Tibial nerve (tissue), 3 donors: ENCODE measurements at regions not wholly inside any gene's neighbourhood (a gene's known extent, or its start where the extent isn't known, plus 50 kb on each side); places are given as distances from the start of the nearest gene placed in this dataset.
"Not testable (repeated sequence)": the region's sequence is repeated elsewhere in the genome, so short reads cannot be mapped to it uniquely, and the experiment has no call there.

Experiments
- POLR2A ChIP-seq, 2 donors: fragments of 450-650 bp; IDR thresholded peaks; one replicate each; pipeline ENCODE4 v1.6.1; 2017; ENCODE audit warnings: antibody characterized with exemption in 2 of 2, mild to moderate bottlenecking in 2 of 2, moderate library complexity in 2 of 2
- TF ChIP-seq, protein P1 (sequence below), 5 experiments: fragments of 200-600 bp in 3 of 5; fragments of 450-650 bp in 2 of 5; sonication (generic) in 3 of 5; IDR thresholded peaks; one replicate each; pipeline ENCODE4 v1.5.1; 2016 to 2019; ENCODE audit warnings: antibody characterized with exemption in 5 of 5, mild to moderate bottlenecking in 3 of 5, moderate library complexity in 2 of 5

DNA sequence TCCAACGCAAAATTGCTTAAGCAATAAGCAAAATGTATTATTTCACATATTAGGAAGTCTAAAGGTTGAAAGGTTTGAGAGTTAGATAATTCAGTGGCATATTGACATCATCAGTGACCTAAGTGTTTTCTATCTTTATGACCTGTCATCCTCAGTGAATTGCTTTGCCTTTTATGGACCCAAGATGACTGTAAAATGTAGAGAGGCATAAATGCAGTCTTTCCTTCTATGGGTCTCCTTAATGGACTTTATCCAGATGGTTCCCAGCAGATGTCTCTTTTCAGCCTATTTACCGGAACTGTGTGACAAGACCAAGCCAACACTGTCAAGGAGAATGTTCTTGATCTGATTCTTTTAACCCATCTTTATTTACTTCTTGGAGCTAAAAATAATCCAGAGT, 615.8 kb downstream of the TTLL7 start:
- TF ChIP-seq, protein P1, sequence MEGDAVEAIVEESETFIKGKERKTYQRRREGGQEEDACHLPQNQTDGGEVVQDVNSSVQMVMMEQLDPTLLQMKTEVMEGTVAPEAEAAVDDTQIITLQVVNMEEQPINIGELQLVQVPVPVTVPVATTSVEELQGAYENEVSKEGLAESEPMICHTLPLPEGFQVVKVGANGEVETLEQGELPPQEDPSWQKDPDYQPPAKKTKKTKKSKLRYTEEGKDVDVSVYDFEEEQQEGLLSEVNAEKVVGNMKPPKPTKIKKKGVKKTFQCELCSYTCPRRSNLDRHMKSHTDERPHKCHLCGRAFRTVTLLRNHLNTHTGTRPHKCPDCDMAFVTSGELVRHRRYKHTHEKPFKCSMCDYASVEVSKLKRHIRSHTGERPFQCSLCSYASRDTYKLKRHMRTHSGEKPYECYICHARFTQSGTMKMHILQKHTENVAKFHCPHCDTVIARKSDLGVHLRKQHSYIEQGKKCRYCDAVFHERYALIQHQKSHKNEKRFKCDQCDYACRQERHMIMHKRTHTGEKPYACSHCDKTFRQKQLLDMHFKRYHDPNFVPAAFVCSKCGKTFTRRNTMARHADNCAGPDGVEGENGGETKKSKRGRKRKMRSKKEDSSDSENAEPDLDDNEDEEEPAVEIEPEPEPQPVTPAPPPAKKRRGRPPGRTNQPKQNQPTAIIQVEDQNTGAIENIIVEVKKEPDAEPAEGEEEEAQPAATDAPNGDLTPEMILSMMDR (IDR thresholded peaks at IDR 0.05): not testable (repeated sequence)
- not testable (repeated sequence) for TF ChIP-seq POLR2A (IDR thresholded peaks at IDR 0.05)
